GM19351 (cell line): ENCODE measurements at regions not wholly inside any gene's neighbourhood (a gene's known extent, or its start where the extent isn't known, plus 50 kb on each side); places are given as distances from the start of the nearest gene placed in this dataset.
"Not testable (repeated sequence)": the region's sequence is repeated elsewhere in the genome, so short reads cannot be mapped to it uniquely, and the experiment has no call there.

Source experiments
- ATAC-seq: cut with Tn5 transposase; IDR thresholded peaks from one replicate; pipeline ENCODE4 v1.9.1; 2021; ENCODE audit warnings: mild to moderate bottlenecking, moderate library complexity; ENCODE audit not compliant: unreplicated experiment

DNA sequence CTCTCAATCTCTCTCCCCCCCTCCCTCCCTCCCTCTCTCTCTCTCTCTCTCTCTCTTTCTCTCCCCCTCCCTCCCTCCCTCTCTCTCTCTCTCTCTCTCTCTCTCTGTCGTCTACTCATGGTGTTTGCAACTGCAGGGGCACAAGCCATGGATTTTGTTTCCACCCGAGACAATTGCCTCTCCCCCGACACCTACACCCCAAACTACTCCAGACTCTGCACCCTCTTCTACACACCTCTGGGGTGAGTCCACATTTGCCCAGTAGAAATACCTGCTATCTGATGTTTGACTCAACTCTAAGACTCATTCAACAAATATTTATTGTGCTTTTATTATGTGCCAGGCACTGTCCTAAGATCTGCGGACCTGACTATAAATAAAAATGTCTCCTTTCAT is 93.7 kb downstream of the TMEM17 start:
- ATAC-seq, result no peak

DNA sequence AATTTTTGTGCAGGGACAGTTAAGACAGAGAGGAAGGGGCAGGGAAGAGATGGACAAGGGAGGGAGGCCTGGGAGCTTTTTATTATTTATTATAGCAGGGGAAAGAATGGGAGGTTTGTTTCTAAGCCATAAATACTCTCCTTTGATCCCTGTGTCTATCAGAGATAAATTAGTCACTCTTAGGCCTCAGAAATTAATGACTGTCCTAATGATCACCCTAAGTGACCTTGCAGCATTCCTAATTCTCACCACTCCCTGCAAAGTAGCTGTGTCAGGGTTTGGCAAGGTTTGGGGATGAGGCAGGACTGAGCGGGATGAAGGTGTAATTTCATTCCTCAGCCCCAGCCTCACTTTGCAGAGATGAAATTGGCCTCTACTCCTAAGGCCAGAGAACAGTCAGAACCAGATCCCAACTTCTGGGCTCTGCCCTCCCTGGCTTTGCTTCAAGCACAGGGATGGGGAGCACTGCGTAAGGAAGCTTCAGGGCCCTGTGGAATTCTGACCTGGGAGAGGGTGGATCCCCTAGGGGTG is 95.0 kb downstream of the TMEM17 start:
- no peak for ATAC-seq

DNA sequence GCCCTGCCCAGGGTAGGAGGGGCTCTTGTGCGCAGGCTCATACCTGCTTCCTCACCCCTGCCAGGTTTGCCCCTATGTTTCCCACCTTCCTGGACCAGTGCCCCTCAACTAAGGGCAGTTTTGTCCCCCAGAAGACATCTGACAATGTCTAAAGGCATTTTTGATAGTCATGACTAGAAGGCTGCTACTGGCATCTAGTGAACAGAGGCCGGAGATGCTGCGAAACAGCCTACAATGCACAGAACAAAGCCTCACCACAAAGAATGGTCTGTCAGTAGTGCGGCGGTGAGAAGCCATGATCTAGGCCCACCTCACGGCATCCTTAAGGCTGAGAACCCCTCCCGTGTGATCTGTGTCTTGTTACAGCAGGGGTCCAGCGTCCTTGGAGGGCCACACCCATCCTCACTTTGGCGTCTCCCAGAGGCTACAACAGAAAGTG is 96.0 kb downstream of the TMEM17 start:
- no peak for ATAC-seq

DNA sequence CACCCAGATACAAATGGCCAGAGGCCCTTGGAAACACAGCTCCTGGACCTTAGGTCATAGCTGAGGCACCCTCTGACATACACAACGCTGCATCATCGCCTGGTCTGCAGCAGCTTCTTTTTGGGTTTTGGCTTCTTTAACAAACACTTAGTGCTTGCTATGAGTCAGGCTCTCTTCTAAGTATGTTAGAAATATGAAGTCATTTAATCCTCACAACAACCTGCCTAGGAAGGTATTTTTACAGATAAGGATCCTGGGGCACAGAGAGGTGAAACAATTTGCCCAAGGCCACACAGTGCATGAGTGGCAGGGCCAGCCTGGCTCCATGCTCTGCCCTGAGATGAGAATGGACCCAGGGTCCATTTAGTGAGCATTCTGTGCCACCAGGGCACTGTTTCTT is 96.6 kb downstream of the TMEM17 start:
- no peak for ATAC-seq

DNA sequence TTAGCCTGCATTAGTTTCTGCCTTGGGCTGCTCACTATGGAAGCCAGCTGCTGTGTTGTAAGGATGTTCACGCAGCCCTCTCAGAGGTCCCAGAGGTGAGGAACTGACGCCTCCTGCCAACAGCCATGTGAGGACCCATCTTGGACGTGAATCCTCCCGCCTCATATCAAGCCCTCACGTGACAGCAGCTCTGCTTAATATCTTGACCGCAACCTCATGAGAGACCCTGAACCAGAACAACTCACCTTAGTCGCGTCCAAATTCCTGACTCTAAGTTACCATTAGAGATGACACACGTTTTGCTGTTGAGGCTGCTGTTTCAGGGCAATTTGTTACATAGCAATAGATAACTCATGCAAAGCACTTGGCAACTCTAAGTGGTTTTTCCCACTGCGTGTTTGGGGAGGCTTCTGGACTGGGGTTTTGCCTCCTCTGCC is 97.7 kb downstream of the TMEM17 start:
- ATAC-seq, result no peak

DNA sequence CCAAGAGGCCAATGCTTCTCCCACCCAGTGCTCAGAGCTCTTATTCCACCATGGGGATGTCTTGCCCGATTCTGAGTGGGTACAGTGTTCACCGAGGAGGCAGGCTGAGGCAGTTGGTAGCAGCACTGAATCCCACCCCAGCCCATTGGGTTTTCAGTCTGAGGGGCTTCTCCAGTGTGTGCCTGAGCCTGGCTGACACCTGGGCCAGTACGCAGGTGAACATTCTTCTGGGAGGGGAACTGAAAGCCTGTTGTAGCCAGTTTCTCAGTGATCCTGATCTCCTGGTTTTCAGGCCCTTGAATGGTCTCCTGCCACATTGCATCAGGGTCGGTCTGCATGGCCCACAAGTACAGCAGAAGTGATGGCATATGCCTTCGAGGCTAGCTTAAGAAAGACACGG is 98.2 kb downstream of the TMEM17 start:
- no peak for ATAC-seq

DNA sequence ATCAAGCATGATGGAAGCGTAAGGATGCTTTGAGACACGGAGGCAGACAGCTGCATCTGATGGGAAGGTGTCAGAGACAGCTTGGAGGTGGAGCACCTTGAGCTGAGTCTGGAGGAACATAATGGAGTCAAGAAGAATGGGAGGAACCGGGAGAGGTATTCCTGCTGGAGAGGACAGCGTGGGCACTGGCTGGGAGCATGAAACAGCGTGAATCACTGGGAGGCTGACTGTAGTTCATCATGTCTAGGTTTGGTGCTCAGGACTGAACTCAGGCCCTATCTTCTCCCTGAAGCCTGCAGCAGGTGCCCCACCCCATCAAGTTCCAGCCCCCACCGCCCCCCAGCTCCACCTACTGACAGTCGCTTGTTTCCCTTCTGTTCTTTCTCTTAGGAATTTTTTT is 98.6 kb downstream of the TMEM17 start:
- no peak for ATAC-seq

DNA sequence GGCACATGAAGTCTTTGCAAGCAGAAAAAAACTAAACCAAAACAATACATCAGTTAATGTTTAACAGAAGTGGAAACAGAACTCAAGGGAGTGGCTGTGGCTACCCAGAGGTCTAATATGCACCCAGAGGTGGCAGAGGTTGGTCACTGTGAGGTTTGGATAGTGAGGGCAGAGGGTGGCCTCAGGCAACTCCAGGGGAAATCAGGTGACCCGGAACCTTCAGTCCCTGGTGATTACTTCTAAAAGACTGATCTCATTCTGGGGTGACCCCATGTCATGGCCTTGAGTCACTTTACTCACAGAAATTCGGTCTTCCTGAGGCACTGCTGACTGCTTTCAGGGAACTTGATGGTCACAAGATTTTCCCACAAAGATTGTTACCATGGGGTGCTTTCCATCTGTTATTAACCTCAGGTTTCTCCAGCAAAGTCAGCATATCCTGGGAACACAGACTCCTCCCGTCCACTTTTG is 99.4 kb downstream of the TMEM17 start:
- no peak for ATAC-seq

DNA sequence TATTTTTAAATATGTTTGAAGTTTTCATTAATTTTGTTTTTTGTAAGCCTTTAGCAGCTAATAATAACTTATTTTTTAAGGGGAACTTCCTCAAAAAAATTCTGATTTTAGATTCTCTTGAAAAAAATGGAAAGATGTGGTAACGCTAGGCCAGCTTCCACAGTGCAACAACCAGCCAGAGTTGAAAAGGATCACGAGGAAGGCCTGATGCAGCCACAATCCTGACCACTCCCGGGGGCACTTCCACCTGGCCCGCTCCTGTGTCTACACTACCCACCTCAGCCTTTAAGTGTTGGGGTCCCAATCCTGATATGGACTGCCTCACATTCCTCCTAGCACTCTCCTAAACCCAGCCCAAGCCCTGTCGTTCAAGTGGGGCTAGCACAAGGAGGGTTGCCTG is 101.1 kb downstream of the TMEM17 start:
- ATAC-seq, result no peak

DNA sequence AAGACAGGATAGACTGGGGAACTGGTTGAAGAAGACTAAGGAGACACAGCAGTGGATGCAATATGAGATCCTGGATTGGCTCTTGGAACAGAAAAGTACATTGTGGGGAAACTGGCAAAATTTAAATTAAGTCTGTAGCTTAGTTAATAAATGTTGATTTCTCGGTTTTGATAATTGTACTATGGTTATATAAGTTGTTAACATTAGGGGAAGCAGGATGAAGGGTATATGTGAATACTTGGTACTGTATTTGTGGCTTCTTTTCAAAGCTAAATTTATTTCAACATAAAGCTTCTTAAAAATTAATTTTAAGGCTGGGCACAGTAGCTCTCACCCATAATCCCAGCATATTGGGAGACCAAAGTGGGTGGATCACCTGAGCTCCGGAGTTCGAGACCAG is 103.8 kb downstream of the TMEM17 start:
- no peak for ATAC-seq

DNA sequence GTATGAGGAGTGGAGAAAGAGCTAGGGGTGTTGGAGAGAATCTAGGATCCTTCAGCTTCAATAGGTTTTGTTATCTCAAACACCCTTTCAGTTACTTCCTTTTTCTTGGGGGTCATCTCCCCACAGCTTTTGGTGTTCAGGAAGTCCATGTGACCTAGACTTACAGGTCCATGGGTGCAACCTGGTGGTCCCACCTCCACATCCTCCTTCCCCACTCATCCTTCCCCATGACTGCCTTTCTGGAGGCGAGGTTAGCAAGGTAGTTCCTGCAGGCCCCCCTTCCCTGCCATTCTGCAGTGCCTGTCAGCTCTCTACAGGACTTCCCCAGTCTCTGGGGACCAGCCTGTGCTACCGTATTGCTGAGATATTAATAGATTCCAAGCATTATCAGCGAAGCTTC is 107.6 kb downstream of the TMEM17 start:
- ATAC-seq, result no peak

DNA sequence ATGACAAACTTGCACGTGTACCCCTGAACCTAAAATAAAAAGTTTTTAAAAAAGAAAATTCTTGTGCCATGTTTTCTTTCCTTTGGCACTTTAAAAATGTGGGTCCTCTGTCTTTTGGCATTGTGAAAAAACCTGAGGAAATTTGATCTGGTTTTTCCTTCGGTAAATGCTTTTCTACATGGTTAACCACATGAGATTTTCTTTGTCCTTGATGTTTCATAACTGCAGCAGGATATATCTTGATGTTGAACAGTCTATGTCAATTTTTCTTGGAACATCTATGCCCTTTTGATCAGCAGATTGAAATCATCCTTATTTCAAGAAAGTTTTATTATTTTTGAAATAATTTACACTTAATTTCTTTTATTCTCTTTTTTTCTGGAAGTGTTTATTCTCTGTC is 109.1 kb downstream of the TMEM17 start:
- ATAC-seq, result no peak

DNA sequence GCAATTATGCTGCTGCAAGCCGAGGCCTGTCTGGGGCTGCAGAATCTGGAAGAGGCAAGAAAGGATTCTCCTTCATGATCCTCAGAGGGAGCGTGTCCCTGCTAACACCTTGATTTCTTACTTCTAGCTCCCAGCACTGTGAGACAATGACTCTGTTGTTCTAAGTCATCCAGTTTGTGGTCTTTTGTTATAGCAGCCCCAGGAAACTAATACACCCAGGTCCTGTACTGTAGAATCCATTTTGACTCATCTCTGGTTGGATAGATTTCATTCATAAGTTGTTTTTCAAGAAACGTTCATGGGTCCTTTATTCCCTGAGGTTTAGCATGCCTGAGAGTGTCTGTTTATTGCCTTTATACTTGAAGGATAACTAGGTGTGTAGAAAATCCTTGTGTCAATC is 112.7 kb downstream of the TMEM17 start:
- ATAC-seq, result no peak

DNA sequence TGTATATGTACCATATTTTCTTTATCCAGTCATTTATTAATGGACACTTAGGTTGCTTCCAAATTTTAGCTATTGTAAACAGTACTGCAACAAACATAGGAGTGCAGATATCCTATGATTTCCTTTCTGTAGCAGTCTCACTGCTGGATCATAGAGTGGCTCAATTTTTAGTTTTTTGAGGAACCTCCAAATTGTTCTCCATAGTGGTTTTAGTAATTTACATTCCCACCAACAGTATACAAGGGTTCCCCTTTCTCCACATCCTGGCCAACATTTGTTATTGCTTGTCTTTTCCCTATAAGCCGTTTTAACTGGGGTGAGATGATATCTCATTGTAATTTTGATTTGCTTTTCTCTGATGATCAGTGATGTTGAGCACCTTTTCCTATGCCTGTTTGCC is 114.3 kb downstream of the TMEM17 start:
- ATAC-seq, result no peak

DNA sequence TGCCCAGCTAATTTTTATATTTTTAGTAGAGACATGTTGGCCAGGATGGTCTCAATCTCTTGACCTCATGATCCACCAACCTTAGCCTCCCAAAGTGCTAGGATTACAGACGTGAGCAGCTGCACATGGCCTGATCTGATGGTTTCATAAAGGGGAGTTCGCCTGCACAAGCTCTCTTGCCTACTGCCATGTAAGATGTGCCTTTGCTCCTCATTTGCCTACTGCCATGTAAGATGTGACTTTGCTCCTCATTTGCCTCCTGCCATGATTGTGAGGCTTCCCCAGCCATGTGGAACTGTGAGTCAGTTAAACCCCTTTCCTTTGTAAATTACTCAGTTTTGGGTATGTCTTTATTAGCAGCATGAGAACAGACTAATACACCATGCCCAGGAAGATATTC is 119.6 kb downstream of the TMEM17 start:
- ATAC-seq, result not testable (repeated sequence)

DNA sequence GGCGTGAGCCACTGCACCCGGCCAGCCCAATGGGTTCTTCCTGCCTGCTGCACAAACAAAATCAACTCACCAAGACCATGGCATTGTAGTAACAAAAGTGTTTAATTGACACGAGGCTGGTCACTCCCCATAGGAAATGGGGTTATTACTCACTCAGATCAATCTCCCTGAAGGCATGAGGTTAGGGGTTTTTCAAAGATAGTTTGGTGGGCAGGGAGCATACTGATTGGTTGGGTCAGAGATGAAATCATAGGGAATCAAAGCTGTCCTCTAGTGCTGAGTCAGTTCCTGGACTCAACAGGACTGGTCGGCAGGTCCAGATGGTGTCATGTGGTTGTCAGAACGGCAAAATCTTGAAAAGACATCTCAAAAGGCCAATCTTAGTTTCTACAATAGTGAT is 122.1 kb downstream of the TMEM17 start:
- no peak for ATAC-seq

DNA sequence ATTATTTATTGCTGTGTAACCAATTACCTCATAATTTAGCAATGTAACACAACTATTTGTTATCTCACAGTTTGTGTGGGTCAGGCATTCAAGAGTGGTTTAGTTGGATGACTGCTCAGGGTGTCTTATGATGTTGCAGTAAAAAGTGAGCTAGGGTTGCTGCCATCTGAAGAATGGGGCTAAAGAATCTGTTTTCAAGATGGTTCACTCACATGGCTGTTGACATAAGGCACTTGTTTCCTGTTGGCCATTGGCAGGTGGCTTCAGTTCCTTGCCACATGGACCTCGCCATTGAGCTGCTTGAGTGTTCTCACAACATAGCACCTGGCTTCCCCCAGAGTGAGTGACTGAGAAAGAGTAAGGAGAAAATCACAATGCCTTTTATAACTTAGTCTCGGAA is 123.2 kb downstream of the TMEM17 start:
- ATAC-seq, result no peak

DNA sequence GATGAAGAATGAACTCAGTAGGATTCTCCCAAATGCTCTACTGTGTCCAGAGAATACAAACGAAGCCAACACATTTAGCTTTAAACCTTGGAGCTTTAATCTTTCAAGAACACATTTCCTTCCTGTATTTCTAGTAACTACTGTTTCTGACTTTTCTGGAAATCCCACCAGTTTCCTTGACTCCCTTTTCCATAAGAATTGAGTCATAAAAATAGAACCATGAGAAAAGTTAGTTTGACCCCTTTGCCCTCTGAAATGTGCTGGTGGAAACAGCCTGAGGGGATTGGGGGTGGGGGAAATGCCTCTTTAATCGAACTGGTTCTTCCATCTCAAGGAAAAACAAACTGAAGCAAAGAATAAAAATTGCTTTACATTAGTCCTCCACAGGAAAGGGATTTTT is 123.9 kb downstream of the TMEM17 start:
- ATAC-seq, result no peak

DNA sequence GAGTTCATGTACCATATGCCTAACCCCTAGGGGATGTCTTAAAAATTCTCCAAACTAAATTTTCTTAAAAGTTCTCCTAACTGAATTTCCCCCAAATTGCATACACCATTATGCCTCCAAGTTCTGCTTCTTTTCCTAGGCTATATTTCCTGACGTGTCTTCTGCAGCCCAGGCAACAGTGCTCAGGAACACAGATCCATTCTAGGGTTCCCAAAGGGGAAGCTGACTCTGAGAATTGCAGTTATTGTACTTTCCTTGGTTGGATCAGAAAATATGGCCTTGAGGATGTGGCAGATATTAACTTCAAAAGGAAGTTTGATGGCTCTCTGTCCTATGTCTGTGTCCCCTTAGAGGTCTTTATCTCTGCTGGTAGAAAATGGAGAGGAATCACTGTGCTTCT is 124.3 kb downstream of the TMEM17 start:
- ATAC-seq, result no peak

DNA sequence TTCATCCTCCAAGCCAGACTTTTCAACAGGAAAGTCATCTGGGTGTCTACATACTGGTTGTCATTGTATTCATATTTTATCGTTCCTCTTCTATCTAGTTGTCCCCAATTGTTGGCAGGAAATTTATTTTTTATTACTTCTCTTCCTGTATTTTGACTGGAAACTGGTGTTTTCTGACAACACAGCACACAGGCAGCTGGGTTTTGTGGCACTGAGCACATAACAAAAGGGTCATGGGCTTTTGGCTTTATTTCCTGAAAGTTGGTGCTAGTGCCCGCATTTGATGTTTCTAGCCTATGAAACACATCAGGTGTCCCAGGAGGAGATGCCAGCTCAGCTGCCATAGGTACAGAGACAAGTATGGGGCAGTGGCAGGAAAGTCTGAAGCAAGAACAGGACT is 126.4 kb downstream of the TMEM17 start:
- no peak for ATAC-seq

DNA sequence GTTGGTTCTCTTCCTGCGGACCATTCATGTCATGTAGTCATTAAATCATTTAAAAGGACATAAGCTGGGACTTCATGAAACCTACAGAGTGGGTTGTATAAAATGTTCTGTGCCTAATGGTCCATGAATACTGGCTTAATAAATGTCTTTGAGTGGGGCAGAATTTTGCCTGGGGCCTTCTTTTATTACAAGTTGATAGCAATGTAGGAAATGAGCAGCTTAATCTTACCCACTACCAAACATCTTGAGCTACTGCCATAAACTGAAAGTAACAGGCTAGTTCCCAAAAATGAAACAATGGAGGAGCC is 130.9 kb downstream of the TMEM17 start:
- ATAC-seq, result no peak

DNA sequence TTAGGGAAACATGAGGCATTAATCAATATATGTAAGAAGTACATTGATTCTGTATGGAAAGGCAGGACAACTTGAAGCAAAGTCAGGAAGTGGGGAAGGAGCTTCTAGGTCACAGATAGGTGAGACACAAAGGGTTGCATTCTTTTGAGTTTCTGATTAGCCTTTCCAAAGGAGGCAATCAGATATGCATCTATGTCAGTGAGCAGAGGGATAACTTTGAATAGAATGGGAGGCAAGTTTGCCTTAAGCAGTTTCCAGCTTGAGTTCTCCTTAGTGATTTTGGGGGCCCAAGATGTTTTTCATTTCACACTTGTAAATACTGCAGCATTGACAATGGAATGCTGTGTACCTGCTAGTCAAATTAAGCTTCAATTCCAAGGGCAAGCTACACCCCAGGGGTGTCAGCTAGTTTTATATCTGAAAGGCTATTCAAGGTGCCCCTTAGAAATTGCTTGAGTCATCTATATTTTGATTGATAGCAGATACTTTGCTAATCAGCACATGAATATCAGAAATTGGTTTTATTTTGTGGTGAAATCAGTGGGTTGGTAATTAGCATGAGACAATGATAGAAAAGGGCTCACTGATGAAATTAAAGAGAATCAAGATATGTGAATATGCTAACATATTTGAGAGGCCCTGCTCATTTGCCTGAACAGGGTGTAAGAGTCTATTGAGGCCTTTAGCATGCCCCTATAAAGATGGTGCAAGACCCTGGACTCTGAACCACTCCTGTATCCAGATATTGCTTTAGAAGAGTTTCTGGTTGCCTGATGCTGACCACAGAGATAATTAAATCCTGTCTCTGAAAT is 131.5 kb downstream of the TMEM17 start:
- no peak for ATAC-seq

DNA sequence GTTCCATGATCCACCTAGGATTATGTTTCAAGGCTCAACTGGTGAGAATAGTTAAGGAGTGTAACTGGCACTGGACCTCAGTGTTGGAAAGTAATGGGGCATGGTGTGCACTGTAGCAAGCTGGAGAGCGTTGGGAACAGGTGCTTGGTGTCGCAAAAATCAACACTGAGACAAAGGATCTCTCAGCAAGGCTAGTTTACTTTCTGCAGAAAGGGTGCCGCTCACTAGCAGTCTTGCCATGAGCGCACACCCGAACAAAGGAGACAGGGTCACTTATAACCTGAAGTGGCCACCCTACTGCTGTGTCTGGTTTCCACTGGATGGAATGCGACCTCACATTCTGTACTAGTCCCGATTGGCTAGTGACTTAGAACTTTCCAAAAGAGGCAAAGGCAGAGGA is 133.2 kb downstream of the TMEM17 start:
- no peak for ATAC-seq
